ENCODE measurements at regions not wholly inside any gene's neighbourhood (a gene's known extent, or its start where the extent isn't known, plus 50 kb on each side); places are given as distances from the start of the nearest gene placed in this dataset.

- TF ChIP-seq CTCF (IDR thresholded peaks at IDR 0.05) (no peak), POLR2AphosphoS5 (IDR thresholded peaks at IDR 0.05) (no peak), POLR2A (IDR thresholded peaks at IDR 0.05) (no peak)
Observed at GRCh38 chr3:84236261-84236660, 722.5 kb upstream of the CADM2 start.
